ENCODE measurements at regions not wholly inside any gene's neighbourhood (a gene's known extent, or its start where the extent isn't known, plus 50 kb on each side); places are given as distances from the start of the nearest gene placed in this dataset.

DNA sequence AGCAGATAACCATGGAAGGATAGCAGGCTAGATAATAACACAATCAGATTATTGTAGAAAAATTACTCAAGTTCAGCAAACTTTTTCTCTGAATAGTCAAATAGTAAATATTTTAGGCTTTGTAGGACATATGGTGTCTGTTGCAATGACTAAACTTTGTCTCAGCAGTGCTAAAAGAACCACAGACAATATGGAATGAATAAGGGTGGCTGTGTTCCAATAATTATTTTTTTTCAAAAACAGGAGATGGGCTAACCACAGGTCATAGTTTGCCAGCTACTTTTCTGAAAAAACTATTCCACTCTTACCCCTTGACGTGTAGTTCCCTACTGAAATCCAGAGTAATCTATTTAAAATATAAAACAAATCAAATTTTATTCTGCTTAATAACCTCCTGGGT is 153.9 kb upstream of the LRRC4C start:
- TF ChIP-seq, protein P1, sequence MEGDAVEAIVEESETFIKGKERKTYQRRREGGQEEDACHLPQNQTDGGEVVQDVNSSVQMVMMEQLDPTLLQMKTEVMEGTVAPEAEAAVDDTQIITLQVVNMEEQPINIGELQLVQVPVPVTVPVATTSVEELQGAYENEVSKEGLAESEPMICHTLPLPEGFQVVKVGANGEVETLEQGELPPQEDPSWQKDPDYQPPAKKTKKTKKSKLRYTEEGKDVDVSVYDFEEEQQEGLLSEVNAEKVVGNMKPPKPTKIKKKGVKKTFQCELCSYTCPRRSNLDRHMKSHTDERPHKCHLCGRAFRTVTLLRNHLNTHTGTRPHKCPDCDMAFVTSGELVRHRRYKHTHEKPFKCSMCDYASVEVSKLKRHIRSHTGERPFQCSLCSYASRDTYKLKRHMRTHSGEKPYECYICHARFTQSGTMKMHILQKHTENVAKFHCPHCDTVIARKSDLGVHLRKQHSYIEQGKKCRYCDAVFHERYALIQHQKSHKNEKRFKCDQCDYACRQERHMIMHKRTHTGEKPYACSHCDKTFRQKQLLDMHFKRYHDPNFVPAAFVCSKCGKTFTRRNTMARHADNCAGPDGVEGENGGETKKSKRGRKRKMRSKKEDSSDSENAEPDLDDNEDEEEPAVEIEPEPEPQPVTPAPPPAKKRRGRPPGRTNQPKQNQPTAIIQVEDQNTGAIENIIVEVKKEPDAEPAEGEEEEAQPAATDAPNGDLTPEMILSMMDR (IDR thresholded peaks at IDR 0.05): no peak
- no peak for DNase-seq (ENCODE audit: low spot score)

DNA sequence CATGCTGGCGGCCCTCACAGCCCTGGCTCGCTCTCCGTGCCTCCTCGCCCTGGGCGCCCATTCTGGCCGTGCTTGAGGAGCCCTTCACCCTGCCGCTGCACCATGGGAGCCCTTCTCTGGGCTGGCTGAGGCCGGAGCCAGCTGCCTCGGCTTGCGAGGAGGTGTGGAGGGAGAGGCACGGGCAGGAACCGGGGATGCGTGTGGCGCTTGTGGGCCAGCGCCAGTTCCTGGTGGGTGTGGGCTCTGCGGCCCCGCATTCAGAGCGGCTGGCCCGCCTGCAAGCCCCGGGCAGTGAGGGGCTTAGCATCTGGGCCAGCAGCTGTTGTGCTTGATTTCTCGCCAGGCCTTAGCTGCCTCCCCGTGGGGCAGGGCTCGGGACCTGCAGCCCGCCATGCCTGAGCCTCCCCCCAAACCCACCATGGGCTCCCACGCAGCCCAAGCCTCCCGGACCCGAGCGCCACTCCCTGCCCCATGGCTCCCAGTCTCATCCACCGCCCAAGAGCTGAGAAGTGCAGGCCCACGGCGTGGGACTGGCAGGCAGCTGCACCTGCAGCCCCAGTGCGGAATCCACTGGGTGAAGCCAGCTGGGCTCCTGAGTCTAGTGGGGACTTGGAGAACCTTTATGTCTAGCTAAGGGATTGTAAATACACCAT is 163.4 kb upstream of the LRRC4C start:
- DNase-seq (ENCODE audit: low spot score) (no peak), ATAC-seq (ENCODE audit: low FRiP score) (no peak)
- TF ChIP-seq, protein P1 (IDR thresholded peaks at IDR 0.05): no peak

More for the DNA sequence above, 153.9 kb upstream of the LRRC4C start:
- ATAC-seq (ENCODE audit: low FRiP score): no peak

- TF ChIP-seq, protein P1 (IDR thresholded peaks at IDR 0.05): no peak
- ATAC-seq (ENCODE audit: low FRiP score) (no peak), DNase-seq (ENCODE audit: low spot score) (no peak)
Measured at GRCh38 chr11:41659985-41660384, 200.5 kb upstream of the LRRC4C start.

DNA sequence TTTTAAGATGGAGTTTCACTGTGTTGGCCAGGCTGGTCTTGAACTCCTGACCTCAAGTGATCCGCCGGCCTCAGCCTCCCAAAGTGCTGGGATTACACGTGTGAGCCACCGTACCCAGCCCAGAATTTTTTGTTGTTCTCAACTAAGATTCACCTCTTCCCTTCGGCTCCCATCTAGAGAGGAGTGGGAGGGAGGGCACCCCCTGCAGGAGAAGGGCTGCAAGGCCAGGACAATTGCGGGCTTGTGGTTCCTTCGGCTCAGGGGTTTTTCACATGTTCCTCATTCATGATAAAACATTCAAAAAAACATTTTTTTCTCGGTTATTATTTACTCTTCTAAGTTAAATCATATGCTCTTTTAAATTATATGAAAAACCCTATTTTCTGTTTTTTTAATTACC is 201.1 kb upstream of the LRRC4C start:
- TF ChIP-seq, protein P1 (IDR thresholded peaks at IDR 0.05): no peak
- no peak for ATAC-seq (ENCODE audit: low FRiP score)
- no peak for DNase-seq (ENCODE audit: low spot score)

DNA sequence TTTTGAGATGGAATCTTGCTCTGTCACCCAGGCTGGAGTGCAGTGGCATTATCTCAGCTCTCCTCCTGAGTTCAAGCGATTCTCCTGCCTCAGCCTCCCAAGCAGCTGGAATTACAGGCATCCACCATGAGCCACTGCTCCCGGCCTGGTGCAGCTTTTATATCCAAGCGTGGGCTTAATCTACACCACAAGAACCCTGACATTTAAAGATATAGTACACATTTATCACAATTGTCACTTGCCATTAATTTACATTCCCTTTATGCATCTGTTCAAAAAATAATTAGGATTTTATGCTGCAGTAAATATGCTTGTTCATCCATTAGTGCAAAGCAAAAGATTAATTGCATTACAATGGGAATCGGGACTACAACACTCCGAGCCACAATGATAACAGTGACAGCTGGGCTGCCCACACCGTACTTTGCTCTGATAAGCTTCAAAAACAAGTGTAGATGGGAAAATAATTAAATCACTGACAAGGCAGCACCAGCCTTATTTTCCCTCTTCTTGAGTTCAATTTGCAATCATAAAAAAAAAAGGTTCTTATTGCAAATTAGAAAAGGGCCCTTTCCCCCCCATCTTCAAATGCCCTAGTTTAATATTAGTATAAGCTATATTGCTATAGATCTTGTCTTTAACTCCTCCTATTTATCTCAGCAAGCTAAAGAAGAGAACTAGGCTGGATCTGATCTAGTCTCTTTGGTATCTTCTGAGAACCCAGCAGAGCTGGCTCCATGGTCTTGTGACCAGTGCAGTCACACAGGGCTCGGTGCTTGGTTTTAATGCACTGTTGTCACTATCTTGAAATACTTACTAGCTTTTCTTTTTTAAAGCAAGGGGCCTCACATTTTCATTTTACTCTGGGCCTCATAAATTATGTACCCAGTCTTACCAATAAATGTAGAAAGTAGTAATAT is 206.2 kb upstream of the LRRC4C start:
- no peak for ATAC-seq (ENCODE audit: low FRiP score)
- TF ChIP-seq, protein P1 (IDR thresholded peaks at IDR 0.05): no peak
- no peak for DNase-seq (ENCODE audit: low spot score)

DNA sequence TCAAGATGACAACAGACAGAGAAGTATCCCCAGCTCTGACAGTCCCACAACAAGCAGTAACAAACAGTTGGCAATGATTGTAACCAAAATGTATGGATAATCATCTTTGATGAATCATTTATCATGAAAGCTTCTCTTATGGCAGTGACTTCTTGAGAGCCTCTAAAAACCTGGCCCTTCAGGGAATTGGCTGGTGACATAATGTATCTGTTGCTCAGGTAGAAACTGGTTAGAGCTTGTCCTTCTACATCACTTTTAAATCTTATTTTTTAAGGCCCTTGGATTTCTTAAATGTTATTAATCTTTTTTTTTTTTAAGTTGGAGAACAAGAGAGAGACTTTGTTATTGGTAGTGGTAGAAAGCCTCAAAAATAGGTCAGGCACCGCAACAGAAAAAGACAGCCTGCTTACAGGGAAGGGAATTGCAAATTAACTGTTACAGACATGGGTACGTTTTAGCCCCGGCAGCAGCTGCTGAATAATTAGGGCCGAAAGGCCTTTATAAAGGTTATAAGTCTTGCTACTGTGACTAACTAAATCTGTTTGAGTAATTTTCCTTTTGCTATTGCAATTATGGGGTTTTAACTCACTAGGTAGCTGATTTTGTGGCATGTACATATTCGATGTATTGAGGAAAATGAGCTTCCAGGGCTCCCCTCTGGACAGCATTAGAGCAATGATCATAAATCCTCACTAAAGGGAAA is 207.7 kb upstream of the LRRC4C start:
- TF ChIP-seq, protein P1 (IDR thresholded peaks at IDR 0.05): no peak
- DNase-seq (ENCODE audit: low spot score) (no peak), ATAC-seq (ENCODE audit: low FRiP score) (no peak)

All from omental fat pad (tissue), 3 donors.